Gastroesophageal sphincter (tissue), 3 donors: ENCODE measurements at regions not wholly inside any gene's neighbourhood (a gene's known extent, or its start where the extent isn't known, plus 50 kb on each side); places are given as distances from the start of the nearest gene placed in this dataset.

Source experiments
- CTCF ChIP-seq, 4 experiments: fragments of 200-600 bp in 2 of 4; fragments of 450-650 bp in 2 of 4; sonication (generic) in 1 of 4; IDR thresholded peaks; one replicate each; pipeline ENCODE4 v1.5.1; 2017 to 2019; ENCODE audit warnings: antibody characterized with exemption in 4 of 4, mild to moderate bottlenecking in 2 of 4, moderate library complexity in 2 of 4
- POLR2A ChIP-seq, 2 donors: fragments of 450-650 bp; IDR thresholded peaks; one replicate each; pipeline ENCODE4 v1.6.1; 2017; ENCODE audit warnings: antibody characterized with exemption in 2 of 2, mild to moderate bottlenecking in 2 of 2, moderate library complexity in 1 of 2

- TF ChIP-seq POLR2A (IDR thresholded peaks at IDR 0.05) (no peak), CTCF (IDR thresholded peaks at IDR 0.05) (no peak)
Measured at GRCh38 chr12:97643924-97644323, 181.3 kb downstream of the RMST start.
